ENCODE measurements at regions not wholly inside any gene's neighbourhood (a gene's known extent, or its start where the extent isn't known, plus 50 kb on each side); places are given as distances from the start of the nearest gene placed in this dataset.

DNA sequence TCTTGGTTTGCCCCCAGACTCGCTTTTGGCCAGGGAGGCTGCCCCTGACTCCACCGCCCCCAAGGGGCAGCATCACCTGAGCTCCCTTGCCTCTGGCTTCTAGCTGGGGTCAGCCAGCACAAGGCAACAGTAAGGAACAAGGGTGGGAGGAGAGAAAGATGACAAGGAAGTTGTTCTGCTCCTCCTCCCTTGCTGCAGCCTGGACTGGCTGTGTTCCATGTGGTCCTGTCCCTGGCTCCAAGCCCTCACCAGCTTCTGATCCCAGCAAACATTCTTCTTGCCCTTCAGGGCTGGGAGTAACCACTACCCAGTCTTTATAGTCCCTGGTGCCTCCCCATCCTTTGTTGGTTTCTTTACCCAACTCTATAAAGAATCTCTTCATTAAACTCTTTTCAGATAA is 100.3 kb upstream of the SPIN1 start (continued):
- no peak for TF ChIP-seq ZNF354C (tag by site-specific recombination; IDR thresholded peaks at IDR 0.05; ENCODE audit: borderline replicate concordance, low read depth)
- TF ChIP-seq, protein P1, sequence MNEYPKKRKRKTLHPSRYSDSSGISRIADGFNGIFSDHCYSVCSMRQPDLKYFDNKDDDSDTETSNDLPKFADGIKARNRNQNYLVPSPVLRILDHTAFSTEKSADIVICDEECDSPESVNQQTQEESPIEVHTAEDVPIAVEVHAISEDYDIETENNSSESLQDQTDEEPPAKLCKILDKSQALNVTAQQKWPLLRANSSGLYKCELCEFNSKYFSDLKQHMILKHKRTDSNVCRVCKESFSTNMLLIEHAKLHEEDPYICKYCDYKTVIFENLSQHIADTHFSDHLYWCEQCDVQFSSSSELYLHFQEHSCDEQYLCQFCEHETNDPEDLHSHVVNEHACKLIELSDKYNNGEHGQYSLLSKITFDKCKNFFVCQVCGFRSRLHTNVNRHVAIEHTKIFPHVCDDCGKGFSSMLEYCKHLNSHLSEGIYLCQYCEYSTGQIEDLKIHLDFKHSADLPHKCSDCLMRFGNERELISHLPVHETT (tag by site-specific recombination; IDR thresholded peaks at IDR 0.05), result no peak
- TF ChIP-seq ZFHX2 (tag by site-specific recombination; conservative IDR thresholded peaks at IDR 0.05), result no peak
- TF ChIP-seq, protein P2, sequence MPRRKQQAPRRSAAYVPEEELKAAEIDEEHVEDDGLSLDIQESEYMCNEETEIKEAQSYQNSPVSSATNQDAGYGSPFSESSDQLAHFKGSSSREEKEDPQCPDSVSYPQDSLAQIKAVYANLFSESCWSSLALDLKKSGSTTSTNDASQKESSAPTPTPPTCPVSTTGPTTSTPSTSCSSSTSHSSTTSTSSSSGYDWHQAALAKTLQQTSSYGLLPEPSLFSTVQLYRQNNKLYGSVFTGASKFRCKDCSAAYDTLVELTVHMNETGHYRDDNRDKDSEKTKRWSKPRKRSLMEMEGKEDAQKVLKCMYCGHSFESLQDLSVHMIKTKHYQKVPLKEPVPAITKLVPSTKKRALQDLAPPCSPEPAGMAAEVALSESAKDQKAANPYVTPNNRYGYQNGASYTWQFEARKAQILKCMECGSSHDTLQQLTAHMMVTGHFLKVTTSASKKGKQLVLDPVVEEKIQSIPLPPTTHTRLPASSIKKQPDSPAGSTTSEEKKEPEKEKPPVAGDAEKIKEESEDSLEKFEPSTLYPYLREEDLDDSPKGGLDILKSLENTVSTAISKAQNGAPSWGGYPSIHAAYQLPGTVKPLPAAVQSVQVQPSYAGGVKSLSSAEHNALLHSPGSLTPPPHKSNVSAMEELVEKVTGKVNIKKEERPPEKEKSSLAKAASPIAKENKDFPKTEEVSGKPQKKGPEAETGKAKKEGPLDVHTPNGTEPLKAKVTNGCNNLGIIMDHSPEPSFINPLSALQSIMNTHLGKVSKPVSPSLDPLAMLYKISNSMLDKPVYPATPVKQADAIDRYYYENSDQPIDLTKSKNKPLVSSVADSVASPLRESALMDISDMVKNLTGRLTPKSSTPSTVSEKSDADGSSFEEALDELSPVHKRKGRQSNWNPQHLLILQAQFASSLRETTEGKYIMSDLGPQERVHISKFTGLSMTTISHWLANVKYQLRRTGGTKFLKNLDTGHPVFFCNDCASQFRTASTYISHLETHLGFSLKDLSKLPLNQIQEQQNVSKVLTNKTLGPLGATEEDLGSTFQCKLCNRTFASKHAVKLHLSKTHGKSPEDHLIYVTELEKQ (tag by site-specific recombination; IDR thresholded peaks at IDR 0.05; ENCODE audit: borderline replicate concordance), result no peak

DNA sequence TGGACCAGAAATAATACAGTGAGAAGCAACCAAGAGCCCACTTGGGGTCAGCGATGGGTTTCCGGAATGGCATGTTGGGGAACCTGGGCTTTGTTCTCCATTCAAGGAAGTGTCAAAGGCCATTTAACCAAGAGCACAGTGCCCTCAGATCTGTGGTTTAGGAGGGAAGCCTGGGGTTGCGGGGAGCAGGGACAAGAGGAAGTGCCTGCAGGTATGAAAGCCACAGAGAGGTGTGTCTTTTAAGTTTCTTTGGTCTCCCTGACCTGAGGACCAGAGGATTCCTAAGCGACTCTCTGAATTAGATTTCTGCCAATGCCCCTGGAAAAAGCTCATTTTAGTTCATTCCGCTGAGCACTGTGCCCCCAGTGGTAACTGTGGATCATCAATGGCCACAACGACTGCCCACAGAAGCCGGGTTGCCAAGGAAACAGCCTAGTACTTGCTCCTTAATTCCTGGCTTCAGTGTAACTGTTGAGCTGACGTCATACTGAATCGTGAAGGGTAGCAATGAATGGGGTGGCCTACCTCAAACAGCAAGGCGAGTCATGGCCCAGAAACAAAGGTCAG is 107.3 kb upstream of the SPIN1 start:
- ChIA-PET CTCF (interaction anchor here (0.7 kb wide), 1 partner anchor 301 kb away, joined by 3 read pairs; no protein-coding TSS in a partner anchor), POLR2A (no interaction called here)
- Histone ChIP-seq H3K4me3 (ENCODE audit: low read depth, low read length) (no peak overlapping the region), H3K27ac (ENCODE audit: extremely low read depth, low read depth, low read length) (no peak overlapping the region), H3K4me1 (ENCODE audit: control insufficient read depth, insufficient read depth, low read length) (no peaks in the 10 kb centered on the region), H3K9me3 (ENCODE audit: control insufficient read depth, insufficient read depth, low read depth, low read length) (no peaks in the 10 kb centered on the region), H3K36me3 (ENCODE audit: control insufficient read depth in 2 of 2, insufficient read depth in 1 of 2, low read length in 2 of 2) (no peaks in the 10 kb centered on the region)
- TF ChIP-seq ZXDB (tag by site-specific recombination; IDR thresholded peaks at IDR 0.05), result no peak
- TF ChIP-seq, protein P3, sequence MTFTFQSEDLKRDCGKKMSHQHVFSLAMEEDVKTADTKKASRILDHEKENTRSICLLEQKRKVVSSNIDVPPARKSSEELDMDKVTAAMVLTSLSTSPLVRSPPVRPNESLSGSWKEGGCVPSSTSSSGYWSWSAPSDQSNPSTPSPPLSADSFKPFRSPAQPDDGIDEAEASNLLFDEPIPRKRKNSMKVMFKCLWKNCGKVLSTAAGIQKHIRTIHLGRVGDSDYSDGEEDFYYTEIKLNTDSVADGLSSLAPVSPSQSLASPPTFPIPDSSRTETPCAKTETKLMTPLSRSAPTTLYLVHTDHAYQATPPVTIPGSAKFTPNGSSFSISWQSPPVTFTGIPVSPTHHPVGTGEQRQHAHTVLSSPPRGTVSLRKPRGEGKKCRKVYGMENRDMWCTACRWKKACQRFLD (tag by site-specific recombination; IDR thresholded peaks at IDR 0.05), result no peak
- TF ChIP-seq ZNF37A (tag by site-specific recombination; IDR thresholded peaks at IDR 0.05), result no peak
- TF ChIP-seq ZNF16 (tag by site-specific recombination; IDR thresholded peaks at IDR 0.05; ENCODE audit: low read depth), result no peak
- TF ChIP-seq ZBTB17 (tag by site-specific recombination; IDR thresholded peaks at IDR 0.05), result no peak
- TF ChIP-seq, protein P4, sequence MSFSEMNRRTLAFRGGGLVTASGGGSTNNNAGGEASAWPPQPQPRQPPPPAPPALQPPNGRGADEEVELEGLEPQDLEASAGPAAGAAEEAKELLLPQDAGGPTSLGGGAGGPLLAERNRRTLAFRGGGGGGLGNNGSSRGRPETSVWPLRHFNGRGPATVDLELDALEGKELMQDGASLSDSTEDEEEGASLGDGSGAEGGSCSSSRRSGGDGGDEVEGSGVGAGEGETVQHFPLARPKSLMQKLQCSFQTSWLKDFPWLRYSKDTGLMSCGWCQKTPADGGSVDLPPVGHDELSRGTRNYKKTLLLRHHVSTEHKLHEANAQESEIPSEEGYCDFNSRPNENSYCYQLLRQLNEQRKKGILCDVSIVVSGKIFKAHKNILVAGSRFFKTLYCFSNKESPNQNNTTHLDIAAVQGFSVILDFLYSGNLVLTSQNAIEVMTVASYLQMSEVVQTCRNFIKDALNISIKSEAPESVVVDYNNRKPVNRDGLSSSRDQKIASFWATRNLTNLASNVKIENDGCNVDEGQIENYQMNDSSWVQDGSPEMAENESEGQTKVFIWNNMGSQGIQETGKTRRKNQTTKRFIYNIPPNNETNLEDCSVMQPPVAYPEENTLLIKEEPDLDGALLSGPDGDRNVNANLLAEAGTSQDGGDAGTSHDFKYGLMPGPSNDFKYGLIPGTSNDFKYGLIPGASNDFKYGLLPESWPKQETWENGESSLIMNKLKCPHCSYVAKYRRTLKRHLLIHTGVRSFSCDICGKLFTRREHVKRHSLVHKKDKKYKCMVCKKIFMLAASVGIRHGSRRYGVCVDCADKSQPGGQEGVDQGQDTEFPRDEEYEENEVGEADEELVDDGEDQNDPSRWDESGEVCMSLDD (tag by site-specific recombination; IDR thresholded peaks at IDR 0.05), result no peak
- TF ChIP-seq ZNF169 (tag by site-specific recombination; IDR thresholded peaks at IDR 0.05), result no peak
- no peak for TF ChIP-seq RBAK (tag by site-specific recombination; IDR thresholded peaks at IDR 0.05)
- no peak for TF ChIP-seq ZNF404 (tag by site-specific recombination; IDR thresholded peaks at IDR 0.05)
- TF ChIP-seq HOXD13 (CRISPR knock-in tag; IDR thresholded peaks at IDR 0.05; ENCODE audit: borderline replicate concordance), result no peak
- no peak for TF ChIP-seq ZNF341 (tag by site-specific recombination; IDR thresholded peaks at IDR 0.05; ENCODE audit: low read depth)

Measured in HEK293 (cell line).